ENCODE measurements at regions not wholly inside any gene's neighbourhood (a gene's known extent, or its start where the extent isn't known, plus 50 kb on each side); places are given as distances from the start of the nearest gene placed in this dataset.

DNA sequence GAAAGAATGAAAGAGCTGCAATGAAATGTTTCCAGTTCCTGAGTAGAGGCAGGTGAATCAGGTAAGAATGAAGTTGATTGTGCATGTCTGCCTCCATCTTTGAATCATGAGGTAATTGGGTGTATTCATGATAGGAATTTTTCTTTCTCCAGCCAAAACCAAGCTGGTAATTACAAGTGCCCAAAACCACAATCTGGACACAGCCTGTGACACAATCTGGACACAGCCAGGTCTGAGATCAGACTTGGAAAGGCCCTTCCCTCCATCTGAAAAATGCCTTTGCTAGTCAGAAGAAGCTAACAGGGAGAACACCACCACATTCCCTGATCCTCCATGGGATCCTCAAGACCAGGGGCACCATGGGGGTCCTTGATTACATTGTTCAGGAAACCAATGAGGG, 338.5 kb upstream of the THBS1 start:
- no peaks in the 10 kb centered on the region for H4K20me1 ChIP-seq (ENCODE audit: insufficient read depth, low read length)
- no peaks in the 10 kb centered on the region for H3K36me3 ChIP-seq (ENCODE audit: insufficient read depth, low read length)
- H3K4me3 ChIP-seq (ENCODE audit: insufficient read depth, low read length): no peak overlapping the region
- TF ChIP-seq, protein P1, sequence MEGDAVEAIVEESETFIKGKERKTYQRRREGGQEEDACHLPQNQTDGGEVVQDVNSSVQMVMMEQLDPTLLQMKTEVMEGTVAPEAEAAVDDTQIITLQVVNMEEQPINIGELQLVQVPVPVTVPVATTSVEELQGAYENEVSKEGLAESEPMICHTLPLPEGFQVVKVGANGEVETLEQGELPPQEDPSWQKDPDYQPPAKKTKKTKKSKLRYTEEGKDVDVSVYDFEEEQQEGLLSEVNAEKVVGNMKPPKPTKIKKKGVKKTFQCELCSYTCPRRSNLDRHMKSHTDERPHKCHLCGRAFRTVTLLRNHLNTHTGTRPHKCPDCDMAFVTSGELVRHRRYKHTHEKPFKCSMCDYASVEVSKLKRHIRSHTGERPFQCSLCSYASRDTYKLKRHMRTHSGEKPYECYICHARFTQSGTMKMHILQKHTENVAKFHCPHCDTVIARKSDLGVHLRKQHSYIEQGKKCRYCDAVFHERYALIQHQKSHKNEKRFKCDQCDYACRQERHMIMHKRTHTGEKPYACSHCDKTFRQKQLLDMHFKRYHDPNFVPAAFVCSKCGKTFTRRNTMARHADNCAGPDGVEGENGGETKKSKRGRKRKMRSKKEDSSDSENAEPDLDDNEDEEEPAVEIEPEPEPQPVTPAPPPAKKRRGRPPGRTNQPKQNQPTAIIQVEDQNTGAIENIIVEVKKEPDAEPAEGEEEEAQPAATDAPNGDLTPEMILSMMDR (IDR thresholded peaks at IDR 0.05; ENCODE audit: extremely low read depth, low read depth, low read length): no peak
- H3K4me1 ChIP-seq (ENCODE audit: insufficient read depth, low read length): peaks cover 35% of the 10 kb centered on the region
- no peaks in the 10 kb centered on the region for H3K27me3 ChIP-seq (ENCODE audit: insufficient read depth, low read length)
- peak overlapping the region; percentile 90 for H3K27ac ChIP-seq (ENCODE audit: low read depth, low read length)
- no peak overlapping the region for H2AFZ ChIP-seq (ENCODE audit: low read length)
- peak; percentile 62 for DNase-seq (ENCODE audit: insufficient read length, low spot score, missing footprints)
- no peak overlapping the region for H3K4me2 ChIP-seq (ENCODE audit: insufficient read depth, low read length)
- H3K9me3 ChIP-seq (ENCODE audit: low read depth, low read length): no peaks in the 10 kb centered on the region
- no peaks in the 10 kb centered on the region for H3K79me2 ChIP-seq (ENCODE audit: insufficient read depth, low read length)

DNA sequence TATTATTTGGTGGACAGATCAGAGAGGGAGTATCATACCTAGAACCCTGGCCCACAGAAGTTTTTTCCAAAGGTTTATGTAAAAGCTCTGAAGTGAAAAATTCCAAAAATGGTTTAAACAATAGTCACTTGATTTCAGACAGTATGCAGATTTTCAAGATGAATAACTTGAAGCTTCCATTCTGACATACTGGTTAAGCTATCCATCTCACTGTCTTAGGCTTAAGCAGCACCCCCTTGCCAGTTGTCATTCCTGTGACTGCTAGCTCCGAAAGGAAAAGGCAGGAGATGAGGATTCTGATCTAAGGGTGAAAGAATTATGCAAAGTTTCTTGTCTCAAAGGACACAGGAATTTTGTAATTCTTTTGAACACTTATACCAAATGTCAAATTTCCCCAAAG, 337.5 kb upstream of the THBS1 start:
- TF ChIP-seq, protein P1 (IDR thresholded peaks at IDR 0.05; ENCODE audit: extremely low read depth, low read depth, low read length): no peak
- DNase-seq (ENCODE audit: insufficient read length, low spot score, missing footprints): no peak
- H3K27ac ChIP-seq (ENCODE audit: low read depth, low read length): peak overlapping the region; percentile 90
- no peak overlapping the region for H2AFZ ChIP-seq (ENCODE audit: low read length)
- no peaks in the 10 kb centered on the region for H3K9me3 ChIP-seq (ENCODE audit: low read depth, low read length)
- no peaks in the 10 kb centered on the region for H3K79me2 ChIP-seq (ENCODE audit: insufficient read depth, low read length)
- no peak overlapping the region for H3K4me2 ChIP-seq (ENCODE audit: insufficient read depth, low read length)
- H3K4me3 ChIP-seq (ENCODE audit: insufficient read depth, low read length): no peak overlapping the region
- H3K27me3 ChIP-seq (ENCODE audit: insufficient read depth, low read length): no peaks in the 10 kb centered on the region
- peaks cover 45% of the 10 kb centered on the region for H3K4me1 ChIP-seq (ENCODE audit: insufficient read depth, low read length)
- no peaks in the 10 kb centered on the region for H4K20me1 ChIP-seq (ENCODE audit: insufficient read depth, low read length)
- H3K36me3 ChIP-seq (ENCODE audit: insufficient read depth, low read length): no peaks in the 10 kb centered on the region

DNA sequence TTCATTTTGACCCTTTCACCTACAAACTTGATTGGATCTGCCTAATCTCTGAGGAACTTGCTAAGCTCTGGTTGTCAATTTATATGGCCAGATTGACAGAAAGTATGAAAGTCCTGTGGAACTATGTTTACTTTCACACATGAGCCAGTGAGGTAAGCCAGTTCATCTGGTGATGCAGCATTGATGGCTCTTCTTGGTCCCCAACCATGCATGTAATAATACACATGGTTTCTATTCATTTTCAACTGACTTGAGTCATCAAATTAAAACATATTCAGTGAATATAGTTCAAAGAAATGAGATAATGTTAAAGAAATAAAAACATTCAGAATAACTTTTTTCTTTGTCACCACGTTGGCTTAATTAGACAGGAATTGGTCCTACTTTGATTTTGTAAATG, 336.1 kb upstream of the THBS1 start:
- Histone ChIP-seq H3K36me3 (ENCODE audit: insufficient read depth, low read length) (no peaks in the 10 kb centered on the region), H3K79me2 (ENCODE audit: insufficient read depth, low read length) (no peaks in the 10 kb centered on the region), H3K4me2 (ENCODE audit: insufficient read depth, low read length) (no peak overlapping the region), H3K27ac (ENCODE audit: low read depth, low read length) (peak overlapping the region; percentile 90), H4K20me1 (ENCODE audit: insufficient read depth, low read length) (no peaks in the 10 kb centered on the region), H3K4me1 (ENCODE audit: insufficient read depth, low read length) (peaks cover 43% of the 10 kb centered on the region), H3K9me3 (ENCODE audit: low read depth, low read length) (no peaks in the 10 kb centered on the region), H2AFZ (ENCODE audit: low read length) (no peak overlapping the region), H3K4me3 (ENCODE audit: insufficient read depth, low read length) (no peak overlapping the region), H3K27me3 (ENCODE audit: insufficient read depth, low read length) (no peaks in the 10 kb centered on the region)
- TF ChIP-seq, protein P1 (IDR thresholded peaks at IDR 0.05; ENCODE audit: extremely low read depth, low read depth, low read length): no peak
- DNase-seq (ENCODE audit: insufficient read length, low spot score, missing footprints): no peak

DNA sequence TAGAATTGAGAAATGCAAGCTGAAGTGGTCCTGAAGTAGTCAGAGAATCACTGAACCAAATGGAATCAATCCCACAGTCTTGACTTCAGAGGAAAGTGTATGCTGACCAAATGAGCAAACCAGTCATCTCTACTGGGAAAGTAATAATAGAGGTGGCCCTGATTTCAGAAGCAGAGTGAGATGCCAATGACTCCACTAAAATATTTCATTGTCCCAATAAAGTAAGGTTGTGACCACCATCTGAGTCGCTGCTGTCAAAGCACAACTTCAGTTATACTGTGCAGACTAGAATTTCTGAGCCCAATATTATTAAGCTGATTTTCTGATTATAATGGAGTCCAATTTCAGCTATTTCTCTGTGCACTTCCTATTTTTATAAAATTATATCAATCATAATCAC, 334.4 kb upstream of the THBS1 start:
- H4K20me1 ChIP-seq (ENCODE audit: insufficient read depth, low read length): no peaks in the 10 kb centered on the region
- peak overlapping the region; percentile 90 for H3K27ac ChIP-seq (ENCODE audit: low read depth, low read length)
- H3K27me3 ChIP-seq (ENCODE audit: insufficient read depth, low read length): no peaks in the 10 kb centered on the region
- peaks cover 48% of the 10 kb centered on the region for H3K4me1 ChIP-seq (ENCODE audit: insufficient read depth, low read length)
- no peaks in the 10 kb centered on the region for H3K9me3 ChIP-seq (ENCODE audit: low read depth, low read length)
- DNase-seq (ENCODE audit: insufficient read length, low spot score, missing footprints): no peak
- H3K4me2 ChIP-seq (ENCODE audit: insufficient read depth, low read length): no peak overlapping the region
- TF ChIP-seq, protein P1 (IDR thresholded peaks at IDR 0.05; ENCODE audit: extremely low read depth, low read depth, low read length): no peak
- H2AFZ ChIP-seq (ENCODE audit: low read length): no peak overlapping the region
- H3K79me2 ChIP-seq (ENCODE audit: insufficient read depth, low read length): no peaks in the 10 kb centered on the region
- no peak overlapping the region for H3K4me3 ChIP-seq (ENCODE audit: insufficient read depth, low read length)
- H3K36me3 ChIP-seq (ENCODE audit: insufficient read depth, low read length): no peaks in the 10 kb centered on the region

All from osteoblast (primary cell).